ENCODE measurements at regions not wholly inside any gene's neighbourhood (a gene's known extent, or its start where the extent isn't known, plus 50 kb on each side); places are given as distances from the start of the nearest gene placed in this dataset.

DNA sequence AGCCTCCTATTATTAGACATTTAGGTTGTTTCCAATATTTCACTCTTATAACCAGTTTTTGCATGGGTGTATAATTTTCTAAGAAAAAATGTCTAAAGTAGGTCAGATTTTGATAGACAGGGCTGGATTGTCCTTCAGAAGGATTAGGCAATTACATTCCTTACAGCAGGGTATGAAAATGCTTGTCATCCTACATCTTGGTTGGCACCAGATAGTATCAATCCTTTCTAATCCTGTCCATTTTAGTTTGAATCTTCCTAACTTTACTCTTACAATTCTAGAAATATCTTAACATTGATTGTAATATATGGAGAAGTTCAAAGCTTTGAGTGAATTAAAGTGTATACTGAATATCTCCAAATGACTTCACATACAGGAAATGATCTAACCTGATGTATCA, 63.0 kb upstream of the ZBED5 start:
- no peak for DNase-seq

DNA sequence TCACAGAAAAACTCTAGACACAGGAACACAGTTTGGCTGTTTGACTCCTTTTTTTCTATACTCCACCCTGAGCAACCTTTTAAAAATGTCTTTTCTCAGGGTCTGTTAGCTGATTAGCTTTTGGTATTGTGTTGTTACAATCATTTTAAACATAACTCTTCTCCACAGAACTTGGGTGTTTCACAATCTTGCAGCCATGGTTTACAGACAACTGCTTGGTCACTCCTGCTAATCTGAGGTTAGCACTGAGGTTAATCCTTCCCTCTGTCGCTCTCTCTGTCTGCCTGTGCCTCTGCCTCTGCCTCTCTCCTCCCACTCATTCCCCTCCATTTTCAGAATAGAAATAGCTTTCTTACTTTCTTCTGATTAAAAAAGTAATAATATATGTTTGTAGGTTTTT, 62.4 kb upstream of the ZBED5 start:
- no peak for DNase-seq

DNA sequence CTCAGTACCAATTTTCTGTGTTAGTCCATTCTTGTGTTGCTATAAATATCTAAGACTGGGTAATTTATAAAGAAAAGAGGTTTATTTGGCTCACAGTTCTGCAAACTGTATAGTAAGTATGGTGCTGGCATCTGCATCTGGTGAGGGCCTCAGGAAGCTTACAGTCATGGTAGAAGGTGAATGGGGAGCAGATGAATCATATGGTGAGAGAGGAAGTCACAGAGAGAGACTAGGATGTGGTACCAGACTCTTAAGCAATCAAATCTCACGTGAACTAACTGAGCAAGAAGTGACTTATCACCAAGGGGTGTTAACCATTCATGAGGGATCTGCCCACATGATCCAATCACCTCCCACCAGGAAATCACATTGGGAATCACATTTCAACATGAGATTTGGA, 60.8 kb upstream of the ZBED5 start:
- no peak for DNase-seq

DNA sequence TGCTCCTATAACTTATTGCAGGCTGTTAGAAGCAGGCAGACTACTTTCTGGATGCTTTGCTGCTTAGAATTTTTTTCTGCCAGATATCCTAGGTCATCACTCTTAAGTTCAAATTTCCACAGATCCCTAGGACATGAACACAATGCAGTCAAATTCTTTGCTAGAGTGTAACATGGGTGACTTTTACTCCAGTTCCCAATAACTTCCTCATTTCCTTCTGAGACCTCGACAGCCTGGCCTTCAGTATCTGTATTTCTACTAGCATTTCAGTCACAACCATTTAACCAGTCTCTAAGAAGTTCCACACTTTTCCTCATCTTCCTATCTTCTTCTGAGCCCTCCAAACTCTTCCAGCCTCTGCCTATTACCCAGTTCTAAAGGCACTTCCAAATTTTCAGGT, 60.4 kb upstream of the ZBED5 start:
- DNase-seq = no peak

DNA sequence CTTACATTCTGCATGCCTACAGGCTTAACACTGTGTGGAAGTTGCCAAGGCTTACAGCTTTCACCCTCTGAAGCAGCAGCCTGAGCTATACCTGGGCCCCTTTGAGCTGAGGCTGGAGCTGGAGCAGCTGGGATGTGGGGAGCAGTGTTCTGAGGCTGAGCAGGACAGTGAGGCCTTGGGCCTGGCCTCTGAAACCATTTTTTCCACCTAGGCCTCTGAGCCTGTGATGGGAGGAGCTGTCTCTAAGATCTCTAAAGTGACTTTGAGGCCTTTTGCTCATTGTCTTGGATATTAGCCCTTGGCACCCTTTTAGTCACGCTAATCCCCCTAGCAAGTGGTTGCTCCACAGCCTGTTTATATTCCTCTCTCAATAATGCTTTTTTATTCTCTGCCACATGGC, 59.9 kb upstream of the ZBED5 start:
- DNase-seq = no peak

DNA sequence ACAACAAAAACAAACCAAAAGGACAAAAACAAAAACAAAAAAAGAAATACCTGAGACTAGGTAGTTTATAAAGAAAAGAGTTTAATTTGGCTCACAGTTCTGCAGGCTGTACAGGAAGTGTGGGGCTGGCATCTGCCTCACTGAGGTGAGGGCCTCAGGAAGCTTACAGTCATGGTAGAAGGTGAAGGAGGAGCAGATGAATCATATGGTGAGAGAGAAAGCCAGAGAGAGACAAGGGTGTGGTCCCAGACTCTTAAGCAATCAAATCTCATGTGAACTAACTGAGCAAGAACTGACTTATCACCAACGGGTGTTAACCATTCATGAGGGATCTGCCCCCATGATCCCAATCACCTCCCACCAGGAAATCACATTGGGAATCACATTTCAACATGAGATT, 58.8 kb upstream of the ZBED5 start:
- no peak for DNase-seq

DNA sequence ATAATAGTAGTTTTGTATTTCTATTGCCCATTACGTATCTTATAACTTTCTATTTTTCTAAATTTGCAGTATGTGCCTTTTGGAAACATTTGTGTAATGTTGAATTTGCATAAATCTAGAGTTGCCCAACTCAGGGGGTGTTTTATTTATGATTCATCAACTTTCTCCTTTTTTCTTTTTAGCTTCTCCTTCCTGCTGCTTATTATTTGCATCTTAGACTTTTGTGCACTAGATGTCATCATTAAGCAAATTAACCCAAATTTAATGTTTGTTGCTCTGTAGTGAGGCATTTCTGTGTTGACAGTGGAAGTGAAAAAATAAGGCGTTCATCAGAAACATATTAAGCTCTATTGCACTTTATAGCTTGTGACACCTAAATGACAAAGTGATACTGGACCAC, 56.2 kb upstream of the ZBED5 start:
- DNase-seq = no peak

DNA sequence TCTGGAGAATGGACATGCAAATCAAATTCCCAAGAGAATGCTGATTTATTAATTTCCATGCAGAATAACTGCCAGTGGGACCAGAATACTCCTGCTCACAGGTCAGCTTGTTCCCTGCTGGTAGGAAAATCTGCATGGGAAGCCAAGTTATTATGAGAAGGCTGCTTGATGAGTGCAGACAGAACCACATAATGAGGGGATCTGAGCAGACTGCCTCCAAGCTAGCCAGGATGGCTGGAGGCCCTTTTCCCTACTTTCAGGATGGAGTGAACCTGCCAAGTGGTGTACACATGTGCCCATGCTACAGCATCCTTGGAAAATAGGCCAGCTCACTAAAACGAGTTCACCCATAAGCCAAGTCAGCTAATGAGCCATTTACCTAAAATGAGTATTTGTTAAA, 55.2 kb upstream of the ZBED5 start:
- DNase-seq = no peak

DNA sequence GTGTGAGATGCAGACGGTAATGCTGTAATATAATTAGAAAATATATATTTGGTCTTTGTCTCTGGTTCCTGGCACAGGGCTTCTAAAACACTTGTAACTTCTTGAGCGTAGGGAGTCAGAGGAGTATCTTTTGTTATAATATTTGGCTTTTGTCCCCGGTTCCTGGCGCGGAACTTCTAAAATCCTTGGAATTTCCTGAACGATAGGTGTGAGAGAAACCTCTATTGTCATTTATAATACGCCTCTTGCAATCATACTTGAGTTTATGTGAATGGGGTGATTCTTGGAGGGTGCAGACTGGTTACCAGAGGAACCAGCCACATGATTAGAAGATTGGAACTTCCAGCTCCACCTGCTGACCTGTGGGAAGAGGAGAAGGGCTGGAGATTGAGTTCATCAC, 54.1 kb upstream of the ZBED5 start:
- no peak for DNase-seq

DNA sequence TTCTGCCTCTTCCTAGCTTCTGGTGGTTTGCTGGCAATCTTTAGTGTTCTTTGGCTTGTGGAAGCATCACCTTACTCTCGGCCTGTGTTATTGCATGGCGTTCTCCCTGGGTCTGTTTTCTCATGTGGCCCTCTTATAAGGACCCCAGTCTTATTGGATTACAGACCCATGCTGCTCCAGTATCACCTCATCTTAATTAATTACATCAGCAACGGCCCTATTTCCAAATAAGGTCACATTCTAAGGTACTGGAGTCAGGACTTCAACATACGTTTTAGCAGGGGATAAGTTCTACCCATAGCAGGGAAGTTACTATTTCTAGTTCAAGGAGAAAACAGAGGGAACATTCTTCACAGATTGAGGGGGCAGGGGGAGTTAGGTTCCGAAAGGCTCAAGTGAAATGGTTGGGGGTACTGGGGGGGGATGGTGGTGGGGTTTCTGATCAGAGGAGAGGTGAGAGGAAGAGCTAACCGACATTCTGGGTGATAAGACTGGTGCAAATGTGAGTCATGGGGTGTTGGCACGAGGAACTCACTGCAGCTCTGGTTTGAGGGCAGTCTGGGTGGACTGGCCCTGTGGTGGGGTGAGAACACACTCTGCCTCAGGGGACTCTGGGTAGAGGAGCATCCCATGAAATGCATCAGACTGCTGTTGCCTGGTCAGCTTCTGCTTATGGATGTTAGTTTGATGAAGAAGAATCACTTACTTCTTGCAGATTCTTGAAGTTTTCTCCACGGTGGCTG, 51.5 kb upstream of the ZBED5 start:
- no peak for DNase-seq

DNA sequence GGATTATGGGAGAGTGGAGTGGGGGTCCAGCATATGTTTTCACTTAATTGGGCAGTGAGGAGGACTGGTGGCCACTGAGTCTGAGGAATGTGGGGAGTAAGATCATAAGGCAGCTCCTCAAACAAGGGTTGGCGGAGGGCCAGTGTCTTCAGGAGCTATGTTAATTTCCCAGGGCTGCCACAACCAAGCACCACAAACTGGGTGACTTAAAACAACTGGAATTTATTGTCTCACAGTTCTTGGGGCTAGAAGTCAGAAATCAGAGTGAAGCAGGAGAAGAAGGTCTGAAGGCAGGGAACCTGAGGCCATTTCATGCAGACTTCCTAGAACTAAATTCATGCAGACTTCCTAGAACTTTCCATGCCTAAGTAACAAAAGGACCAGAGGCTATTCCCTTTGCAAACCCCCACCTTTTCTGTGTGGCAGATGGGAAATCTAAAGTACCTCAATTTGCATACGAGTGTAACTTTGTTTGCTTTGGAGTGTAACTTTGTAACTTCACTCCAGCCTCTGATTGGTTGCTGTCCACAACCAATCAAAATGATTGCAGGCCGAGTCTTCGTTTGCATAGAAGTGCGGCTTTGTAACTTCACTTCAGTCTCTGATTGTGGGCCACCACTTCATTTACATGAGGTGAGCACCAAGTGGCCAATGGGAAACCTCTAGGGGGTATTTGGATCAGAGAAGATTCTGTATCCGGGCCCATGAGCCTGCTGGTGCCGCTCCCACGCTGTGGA, 50.5 kb upstream of the ZBED5 start:
- DNase-seq = no peak
